H1 (cell line): ENCODE measurements at regions not wholly inside any gene's neighbourhood (a gene's known extent, or its start where the extent isn't known, plus 50 kb on each side); places are given as distances from the start of the nearest gene placed in this dataset.

ENCODE experiments used
- CTCF ChIA-PET: fragments of 300-600 bp; sonication (Branson Sonifier 250); formaldehyde crosslinking; loops from one replicate; lab custom pipeline; 2021; ENCODE audit not compliant: partially characterized antibody; lab: Charles Lee
- POLR2A ChIA-PET: fragments of 300-600 bp; sonication (Branson Sonifier 250); formaldehyde crosslinking; loops from one replicate; lab custom pipeline; 2021; ENCODE audit warnings: inconsistent platforms; ENCODE audit not compliant: partially characterized antibody; lab: Charles Lee
- DNase-seq, 2 experiments: peaks; one replicate each; pipeline versions ENCODE4 v3.0.0 to v3.0.0-alpha.2; 2010 to 2022; ENCODE audit warnings: low spot score in 2 of 2, low read depth in 1 of 2, mixed read lengths in 1 of 2
- FAIRE-seq: peaks from 2 replicates; lab custom pipeline; 2011; peaks lifted over from hg19 to GRCh38; lab: Jason Lieb, UNC
- H2AFZ ChIP-seq: 2 replicates; pipeline ENCODE4 v1.8.1; 2012; ENCODE audit warnings: low read length, inconsistent platforms
- H2AK5ac ChIP-seq: 2 replicates; pipeline ENCODE4 v1.6.1; 2013; ENCODE audit warnings: low read depth, low read length
- H2BK120ac ChIP-seq: replicated peaks from 2 replicates; pipeline ENCODE3; 2013; ENCODE audit warnings: low read depth, low read length, inconsistent platforms
- H2BK12ac ChIP-seq: 2 replicates; pipeline ENCODE4 v1.6.1; 2013; ENCODE audit warnings: low read depth, low read length
- H2BK15ac ChIP-seq: 2 replicates; pipeline ENCODE4 v1.6.1; 2013; ENCODE audit warnings: low read length
- H2BK20ac ChIP-seq: 2 replicates; pipeline ENCODE4 v1.6.1; 2013; ENCODE audit warnings: low read length
- H2BK5ac ChIP-seq: 2 replicates; pipeline ENCODE4 v1.6.1; 2013; ENCODE audit warnings: low read depth, low read length
- H3K14ac ChIP-seq: 2 replicates; pipeline ENCODE4 v1.6.1; 2013; ENCODE audit warnings: inconsistent platforms; ENCODE audit not compliant: insufficient read length
- H3K18ac ChIP-seq: 2 replicates; pipeline ENCODE4 v1.6.1; 2013; ENCODE audit warnings: low read length; ENCODE audit errors: extremely low read depth
- H3K23ac ChIP-seq: 2 replicates; pipeline ENCODE4 v1.6.1; 2013; ENCODE audit warnings: inconsistent platforms; ENCODE audit not compliant: insufficient read length
- H3K23me2 ChIP-seq: 2 replicates; pipeline ENCODE4 v1.6.1; 2013; ENCODE audit warnings: low read depth, low read length
- H3K27ac ChIP-seq: 2 replicates; pipeline ENCODE4 v1.6.1; 2011; ENCODE audit warnings: low read depth, low read length, inconsistent platforms
- H3K27me3 ChIP-seq, 4 experiments: replicated peaks in 1 of 4; 1 replicate in 1 of 4; 2 replicates in 3 of 4; pipeline versions ENCODE4 v1.6.1 to v1.8.1; 2011 to 2013; ENCODE audit warnings: low read length in 3 of 4, mild to moderate bottlenecking in 3 of 4, inconsistent platforms in 2 of 4, mixed read lengths in 2 of 4, moderate library complexity in 1 of 4; ENCODE audit not compliant: control insufficient read depth in 3 of 4, insufficient read depth in 3 of 4; ENCODE audit errors: extremely low read depth in 1 of 4
- H3K36me3 ChIP-seq, 4 experiments: 2 replicates each; pipeline versions ENCODE4 v1.6.1 to v1.8.1; 2011 to 2013; ENCODE audit warnings: mild to moderate bottlenecking in 4 of 4, low read length in 3 of 4, moderate library complexity in 2 of 4, control low read depth in 1 of 4, inconsistent platforms in 1 of 4; ENCODE audit not compliant: insufficient read depth in 4 of 4, control insufficient read depth in 2 of 4
- H3K4ac ChIP-seq: replicated peaks from 2 replicates; pipeline ENCODE3; 2013; ENCODE audit warnings: low read length, low read depth, mixed read lengths, inconsistent platforms; ENCODE audit not compliant: insufficient read length
- H3K4me1 ChIP-seq, 4 experiments: replicated peaks in 1 of 4; 1 replicate in 1 of 4; 2 replicates in 3 of 4; pipeline versions ENCODE4 v1.6.1 to v1.8.1; 2011 to 2013; ENCODE audit warnings: low read length in 3 of 4, inconsistent platforms in 2 of 4, mixed read lengths in 1 of 4; ENCODE audit not compliant: insufficient read depth in 4 of 4, control insufficient read depth in 3 of 4
- H3K4me2 ChIP-seq, 2 experiments: 2 replicates each; pipeline versions ENCODE4 v1.6.1 to v1.8.1; 2011 to 2013; ENCODE audit warnings: low read depth in 2 of 2, low read length in 2 of 2, control low read depth in 1 of 2, inconsistent platforms in 1 of 2, mild to moderate bottlenecking in 1 of 2; ENCODE audit not compliant: insufficient read depth in 1 of 2
- H3K4me3 ChIP-seq, 4 experiments: fragments of 200-600, 300-600 bp in 1 of 4; sonication (generic), shearing (Covaris generic), sonication (Bioruptor Twin) in 1 of 4; 2 replicates each; pipeline versions ENCODE4 v1.5.1 to v1.8.1; 2011 to 2016; ENCODE audit warnings: low read length in 4 of 4, low read depth in 3 of 4, control low read depth in 2 of 4, inconsistent platforms in 2 of 4, mild to moderate bottlenecking in 2 of 4, mixed read lengths in 1 of 4, moderate library complexity in 1 of 4; ENCODE audit not compliant: insufficient read depth in 2 of 4; ENCODE audit errors: extremely low read depth in 1 of 4
- H3K56ac ChIP-seq: replicated peaks from 2 replicates; pipeline ENCODE3; 2013; ENCODE audit warnings: low read depth, mild to moderate bottlenecking, mixed read lengths, low read length, inconsistent platforms; ENCODE audit not compliant: insufficient read length
- H3K79me1 ChIP-seq: 2 replicates; pipeline ENCODE4 v1.6.1; 2013; ENCODE audit warnings: low read depth, low read length, control low read depth
- H3K79me2 ChIP-seq, 2 experiments: 2 replicates each; pipeline versions ENCODE4 v1.6.1 to v1.8.1; 2012 to 2013; ENCODE audit warnings: low read length in 2 of 2, mild to moderate bottlenecking in 2 of 2, inconsistent platforms in 1 of 2; ENCODE audit not compliant: insufficient read depth in 2 of 2, control insufficient read depth in 1 of 2
- H3K9ac ChIP-seq, 4 experiments: replicated peaks in 1 of 4; 1 replicate in 1 of 4; 2 replicates in 3 of 4; pipeline versions ENCODE4 v1.6.1 to v1.8.1; 2011 to 2013; ENCODE audit warnings: low read depth in 3 of 4, low read length in 3 of 4, control low read depth in 2 of 4, mild to moderate bottlenecking in 2 of 4, moderate library complexity in 2 of 4, inconsistent platforms in 1 of 4; ENCODE audit errors: extremely low read depth in 1 of 4
- H3K9me3 ChIP-seq, 2 experiments: 2 replicates each; pipeline versions ENCODE4 v1.6.1 to v1.8.1; 2012 to 2013; ENCODE audit warnings: mild to moderate bottlenecking in 2 of 2, moderate library complexity in 2 of 2, control low read depth in 1 of 2, inconsistent platforms in 1 of 2, low read depth in 1 of 2, low read length in 1 of 2, mixed read lengths in 1 of 2; ENCODE audit not compliant: insufficient read depth in 2 of 2
- H4K20me1 ChIP-seq, 2 experiments: replicated peaks in 1 of 2; 2 replicates each; pipeline versions ENCODE3 to v1.8.1; 2011 to 2013; ENCODE audit warnings: inconsistent platforms in 2 of 2, low read length in 2 of 2, mild to moderate bottlenecking in 1 of 2; ENCODE audit not compliant: insufficient read depth in 2 of 2, control insufficient read depth in 1 of 2
- H4K5ac ChIP-seq: 2 replicates; pipeline ENCODE4 v1.6.1; 2013; ENCODE audit warnings: low read length, low read depth, mixed read lengths, inconsistent platforms; ENCODE audit not compliant: insufficient read length
- H4K8ac ChIP-seq: 2 replicates; pipeline ENCODE4 v1.8.0; 2013; ENCODE audit warnings: mild to moderate bottlenecking, moderate library complexity, low read length, inconsistent platforms; ENCODE audit not compliant: insufficient read depth; ENCODE audit errors: extremely low read depth
- H4K91ac ChIP-seq: replicated peaks from 2 replicates; pipeline ENCODE3; 2013; ENCODE audit warnings: low read length, mixed read lengths, inconsistent platforms; ENCODE audit not compliant: insufficient read length
- CHD2 ChIP-seq: IDR thresholded peaks from 2 replicates; pipeline ENCODE4 v1.6.1; 2012; ENCODE audit warnings: low read length, improper control_type of control experiment
- MAFK ChIP-seq: IDR thresholded peaks from 2 replicates; pipeline ENCODE4 v1.6.1; 2012; ENCODE audit warnings: low read depth, mild to moderate bottlenecking, improper control_type of control experiment, low read length
- WGBS, 2 experiments: shearing (Covaris generic) in 1 of 2; methylation state at CpG; one replicate each; pipeline versions ENCODE4 v1.1.6 to v1.1.7; 2013 to 2015; ENCODE audit warnings: low lambda C conversion rate in 2 of 2, mixed read lengths in 2 of 2, inconsistent platforms in 1 of 2, low coverage in 1 of 2, missing lambda C conversion rate in 1 of 2; ENCODE audit not compliant: insufficient replicate concordance in 2 of 2, insufficient coverage in 1 of 2, insufficient read length in 1 of 2; ENCODE audit errors: extremely low coverage in 1 of 2, missing lambda C conversion rate in 1 of 2; 5-methylcytosine and 5-hydroxymethylcytosine counted together

GRCh38 chr6:168999392-168999791, 254.3 kb downstream of the THBS2 start:
- DNase-seq: no peak
- WGBS, 2 experiments: 92% methylated on average over 13 of the region's 13 CpGs; no CpG with 5 or more reads in 1 of the 2 experiments
- Histone ChIP-seq H2AFZ (no peak overlapping the region), H3K18ac (peak overlapping the region; percentile 60), H4K20me1 (no peaks in the 10 kb centered on the region), H3K27ac (no peak overlapping the region), H3K27me3 (no peaks in the 10 kb centered on the region; a peak in 1 of 7 replicates), H2BK120ac (no peak overlapping the region), H3K14ac (no peak overlapping the region), H2BK15ac (no peak overlapping the region), H2BK20ac (no peak overlapping the region), H3K56ac (no peak overlapping the region), H3K36me3 (peaks cover 0 to 7% (median 0%) of the 10 kb centered on the region in 4 experiments; a peak in 1 of 8 replicates), H2AK5ac (no peak overlapping the region), H3K9ac (no peak overlapping the region), H3K4me3 (no peak overlapping the region), H4K5ac (no peak overlapping the region), H3K79me1 (no peaks in the 10 kb centered on the region)
- CTCF ChIA-PET: interaction anchor here (1.0 to 1.2 kb wide), 2 partner anchors 20 to 97 kb away, joined by 3 read pairs; no protein-coding TSS in a partner anchor
- TF ChIP-seq CHD2 (no peak), MAFK (peak; percentile 30; the same call in 1 of the 2 replicates)
- TF ChIP-seq, all 59 proteins: peak for 1
- peaks cover 0 to 7% (median 3%) of the 10 kb centered on the region in 4 experiments; a peak in 5 of 7 replicates for H3K4me1 ChIP-seq
- peak overlapping the region; percentile 43; the same call in 1 of the 2 replicates for H2BK12ac ChIP-seq
- no peaks in the 10 kb centered on the region for H3K23me2 ChIP-seq
- no peak for FAIRE-seq
- no peak overlapping the region for H3K23ac ChIP-seq
- no peak overlapping the region for H3K4ac ChIP-seq
- no peak overlapping the region for H2BK5ac ChIP-seq
- H3K79me2 ChIP-seq: no peaks in the 10 kb centered on the region
- H3K4me2 ChIP-seq: no peak overlapping the region
- POLR2A ChIA-PET: interaction anchor here (1.4 kb wide), 1 partner anchor 241 kb away, joined by 4 read pairs; no protein-coding TSS in a partner anchor
- no peaks in the 10 kb centered on the region; a peak in 1 of 4 replicates for H3K9me3 ChIP-seq
- H4K8ac ChIP-seq: no peak overlapping the region
- no peak overlapping the region for H4K91ac ChIP-seq
